ENCODE measurements at regions not wholly inside any gene's neighbourhood (a gene's known extent, or its start where the extent isn't known, plus 50 kb on each side); places are given as distances from the start of the nearest gene placed in this dataset.

- Histone ChIP-seq H3K36me3 (ENCODE audit: control insufficient read depth, insufficient read depth, low read length) (no peaks in the 10 kb centered on the region), H3K27me3 (ENCODE audit: control insufficient read depth, insufficient read depth, low read length) (no peaks in the 10 kb centered on the region), H3K4me1 (no peaks in the 10 kb centered on the region), H3K4me2 (ENCODE audit: low read length) (no peak overlapping the region), H2AFZ (no peak overlapping the region), H3K9ac (no peak overlapping the region), H3K27ac (no peak overlapping the region), H3K9me3 (ENCODE audit: control insufficient read depth, low read length) (no peaks in the 10 kb centered on the region), H3K4me3 (ENCODE audit: low read depth, low read length) (no peak overlapping the region), H3K79me2 (no peaks in the 10 kb centered on the region)
- no peak for TF ChIP-seq CTCF (IDR thresholded peaks at IDR 0.05)
These were observed 312.2 kb upstream of the SPRED2 start for GRCh38 chr2:65744477-65745200.

GRCh38 chr2:65742977-65743376 is 310.6 kb upstream of the SPRED2 start:
- no peak overlapping the region for H3K27ac ChIP-seq
- H3K4me2 ChIP-seq (ENCODE audit: low read length), result no peak overlapping the region
- H3K4me1 ChIP-seq, result no peaks in the 10 kb centered on the region
- no peaks in the 10 kb centered on the region for H3K79me2 ChIP-seq
- H3K36me3 ChIP-seq (ENCODE audit: control insufficient read depth, insufficient read depth, low read length), result no peaks in the 10 kb centered on the region
- H3K9me3 ChIP-seq (ENCODE audit: control insufficient read depth, low read length), result no peaks in the 10 kb centered on the region
- H3K27me3 ChIP-seq (ENCODE audit: control insufficient read depth, insufficient read depth, low read length), result no peaks in the 10 kb centered on the region
- H3K4me3 ChIP-seq (ENCODE audit: low read depth, low read length), result no peak overlapping the region
- H2AFZ ChIP-seq, result no peak overlapping the region
- TF ChIP-seq CTCF (IDR thresholded peaks at IDR 0.05), result no peak
- no peak overlapping the region for H3K9ac ChIP-seq

DNA sequence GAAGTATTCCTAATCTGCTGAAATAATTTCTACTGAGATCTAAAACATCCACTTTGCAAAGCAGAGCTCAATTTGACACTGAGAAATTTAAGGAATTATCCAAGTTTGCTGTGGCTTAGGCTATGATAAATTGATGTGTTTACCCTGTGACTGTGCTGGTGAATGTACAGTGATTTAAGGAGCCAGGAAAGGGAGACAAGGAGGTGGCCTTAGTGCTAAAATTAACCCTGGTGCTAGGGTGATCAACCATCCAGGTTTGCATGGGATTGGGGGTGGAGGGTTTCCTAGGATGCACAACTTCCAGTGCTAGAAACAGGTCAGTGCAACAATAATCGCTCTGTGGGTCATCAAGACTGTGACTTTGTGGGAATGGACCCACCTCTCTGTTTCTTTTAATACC is 307.5 kb upstream of the SPRED2 start:
- Histone ChIP-seq H3K4me1 (no peaks in the 10 kb centered on the region), H2AFZ (no peak overlapping the region)
- TF ChIP-seq CTCF (IDR thresholded peaks at IDR 0.05), result no peak

GRCh38 chr2:65737452-65738011 is 305.1 kb upstream of the SPRED2 start:
- no peak for TF ChIP-seq CTCF (IDR thresholded peaks at IDR 0.05)
- no peaks in the 10 kb centered on the region for H3K27me3 ChIP-seq (ENCODE audit: control insufficient read depth, insufficient read depth, low read length)

More for the DNA sequence above, 307.5 kb upstream of the SPRED2 start:
- H3K4me3 ChIP-seq (ENCODE audit: low read depth, low read length), result no peak overlapping the region
- H3K27me3 ChIP-seq (ENCODE audit: control insufficient read depth, insufficient read depth, low read length), result no peaks in the 10 kb centered on the region
- H3K4me2 ChIP-seq (ENCODE audit: low read length), result no peak overlapping the region
- H3K27ac ChIP-seq, result no peak overlapping the region
- no peaks in the 10 kb centered on the region for H3K79me2 ChIP-seq
- no peaks in the 10 kb centered on the region for H3K9me3 ChIP-seq (ENCODE audit: control insufficient read depth, low read length)
- no peak overlapping the region for H3K9ac ChIP-seq
- H3K36me3 ChIP-seq (ENCODE audit: control insufficient read depth, insufficient read depth, low read length), result no peaks in the 10 kb centered on the region

GRCh38 chr2:65731476-65731875 is 299.1 kb upstream of the SPRED2 start:
- no peak overlapping the region for H3K9ac ChIP-seq
- no peaks in the 10 kb centered on the region for H3K4me1 ChIP-seq
- H3K4me2 ChIP-seq (ENCODE audit: low read length), result no peak overlapping the region
- no peak overlapping the region for H3K27ac ChIP-seq
- H3K4me3 ChIP-seq (ENCODE audit: low read depth, low read length), result no peak overlapping the region
- no peak for TF ChIP-seq CTCF (IDR thresholded peaks at IDR 0.05)
- H3K27me3 ChIP-seq (ENCODE audit: control insufficient read depth, insufficient read depth, low read length), result no peaks in the 10 kb centered on the region
- H3K79me2 ChIP-seq, result no peaks in the 10 kb centered on the region
- H2AFZ ChIP-seq, result no peak overlapping the region
- no peaks in the 10 kb centered on the region for H3K36me3 ChIP-seq (ENCODE audit: control insufficient read depth, insufficient read depth, low read length)
- H3K9me3 ChIP-seq (ENCODE audit: control insufficient read depth, low read length), result no peaks in the 10 kb centered on the region

More at GRCh38 chr2:65737452-65738011, 305.1 kb upstream of the SPRED2 start:
- Histone ChIP-seq H3K9me3 (ENCODE audit: control insufficient read depth, low read length) (no peaks in the 10 kb centered on the region), H2AFZ (no peak overlapping the region), H3K9ac (no peak overlapping the region), H3K36me3 (ENCODE audit: control insufficient read depth, insufficient read depth, low read length) (no peaks in the 10 kb centered on the region), H3K4me3 (ENCODE audit: low read depth, low read length) (no peak overlapping the region), H3K4me2 (ENCODE audit: low read length) (no peak overlapping the region), H3K4me1 (no peaks in the 10 kb centered on the region), H3K79me2 (no peaks in the 10 kb centered on the region), H3K27ac (no peak overlapping the region)
